ENCODE measurements at regions not wholly inside any gene's neighbourhood (a gene's known extent, or its start where the extent isn't known, plus 50 kb on each side); places are given as distances from the start of the nearest gene placed in this dataset.
"Not testable (repeated sequence)": the region's sequence is repeated elsewhere in the genome, so short reads cannot be mapped to it uniquely, and the experiment has no call there.

GRCh38 chr10:46660027-46660834 lies 81.3 kb downstream of the SYT15 start:
- H4K20me1 ChIP-seq (replicated peaks; ENCODE audit: control insufficient read depth, insufficient read depth, low read length); POLR2A ChIA-PET; ATAC-seq; H3K4me3 ChIP-seq; H3K4me1 ChIP-seq (replicated peaks in 1 of 2; ENCODE audit: control insufficient read depth in 2 of 2, insufficient read depth in 2 of 2, low read length in 2 of 2); BruUV-seq (replicated peaks); H3K9ac ChIP-seq (ENCODE audit: insufficient read depth in 1 of 2, low read depth in 2 of 2, low read length in 2 of 2); H3K4me2 ChIP-seq (ENCODE audit: insufficient read depth, low read length); H3K27me3 ChIP-seq (ENCODE audit: control insufficient read depth in 2 of 2, insufficient read depth in 2 of 2, low read length in 2 of 2); FAIRE-seq; H3K27ac ChIP-seq (ENCODE audit: extremely low read depth, low read depth, low read length); H3K9me1 ChIP-seq (ENCODE audit: control insufficient read depth, insufficient read depth, low read length); H3K9me3 ChIP-seq (replicated peaks; ENCODE audit: control insufficient read depth, insufficient read depth, low read depth, low read length); CTCF ChIA-PET (ENCODE audit: low intra/inter-chr PET ratio); H2AFZ ChIP-seq (ENCODE audit: low read depth, low read length); H3K36me3 ChIP-seq (ENCODE audit: control insufficient read depth, insufficient read depth, low read length); intact Hi-C loops (cut with micrococcal nuclease); H3K79me2 ChIP-seq (ENCODE audit: control insufficient read depth, insufficient read depth, low read length); DNase-seq (ENCODE audit: extremely low read depth in 1 of 4, low spot score in 3 of 4): not testable (repeated sequence)
- 0% methylated on average over 1 of the region's 8 CpGs for WGBS (ENCODE audit: insufficient coverage, low coverage, missing lambda C conversion rate)
- in situ Hi-C loops (cut with MboI), result loop anchor here (25.0 kb wide), 1 partner anchor 127 kb away; no protein-coding TSS in a partner anchor

- intact Hi-C loops (cut with micrococcal nuclease), result not testable (repeated sequence)
Observed at GRCh38 chr10:46660835-46661164, 81.9 kb downstream of the SYT15 start.

More at GRCh38 chr10:46660835-46661164, 81.9 kb downstream of the SYT15 start:
- POLR2A ChIA-PET; H3K4me3 ChIP-seq; CTCF ChIA-PET (ENCODE audit: low intra/inter-chr PET ratio); H3K9ac ChIP-seq (ENCODE audit: insufficient read depth in 1 of 2, low read depth in 2 of 2, low read length in 2 of 2); H3K4me1 ChIP-seq (replicated peaks in 1 of 2; ENCODE audit: control insufficient read depth in 2 of 2, insufficient read depth in 2 of 2, low read length in 2 of 2); H3K9me3 ChIP-seq (replicated peaks; ENCODE audit: control insufficient read depth, insufficient read depth, low read depth, low read length); H3K27me3 ChIP-seq (ENCODE audit: control insufficient read depth in 2 of 2, insufficient read depth in 2 of 2, low read length in 2 of 2); H3K79me2 ChIP-seq (ENCODE audit: control insufficient read depth, insufficient read depth, low read length); H4K20me1 ChIP-seq (replicated peaks; ENCODE audit: control insufficient read depth, insufficient read depth, low read length); H3K4me2 ChIP-seq (ENCODE audit: insufficient read depth, low read length); H3K27ac ChIP-seq (ENCODE audit: extremely low read depth, low read depth, low read length); H2AFZ ChIP-seq (ENCODE audit: low read depth, low read length); H3K36me3 ChIP-seq (ENCODE audit: control insufficient read depth, insufficient read depth, low read length); FAIRE-seq; DNase-seq (ENCODE audit: extremely low read depth in 1 of 4, low spot score in 3 of 4); ATAC-seq; BruUV-seq (replicated peaks); H3K9me1 ChIP-seq (ENCODE audit: control insufficient read depth, insufficient read depth, low read length): not testable (repeated sequence)
- in situ Hi-C loops (cut with MboI), result loop anchor here (25.0 kb wide), 1 partner anchor 127 kb away; no protein-coding TSS in a partner anchor
